AML-193 (cell line): ENCODE measurements at regions not wholly inside any gene's neighbourhood (a gene's known extent, or its start where the extent isn't known, plus 50 kb on each side); places are given as distances from the start of the nearest gene placed in this dataset.
"Not testable (repeated sequence)": the region's sequence is repeated elsewhere in the genome, so short reads cannot be mapped to it uniquely, and the experiment has no call there.

Experiments used
- DNase-seq, 2 experiments: peaks; one replicate each; lab custom pipeline; 2025; lab: John Stamatoyannopoulos, UW

DNA sequence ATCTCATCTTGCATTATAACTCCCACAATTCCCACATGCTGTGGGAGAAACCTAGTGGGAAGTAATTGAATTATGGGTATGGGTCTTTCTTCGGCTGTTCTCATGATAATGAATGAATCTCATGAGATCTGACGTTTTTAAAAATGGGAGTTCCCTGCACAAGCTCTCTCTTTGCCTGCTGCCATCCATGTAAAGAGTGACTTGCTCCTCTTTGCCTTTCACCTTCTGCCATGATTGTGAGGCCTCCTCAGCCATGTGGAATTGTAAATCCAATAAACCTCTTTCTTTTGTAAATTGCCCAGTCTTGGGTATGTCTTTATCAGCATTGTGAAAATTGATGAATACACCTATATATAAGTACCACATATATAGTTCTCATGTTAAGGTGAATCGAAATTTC lies 961.7 kb upstream of the COX7C start:
- DNase-seq, result no peak

DNA sequence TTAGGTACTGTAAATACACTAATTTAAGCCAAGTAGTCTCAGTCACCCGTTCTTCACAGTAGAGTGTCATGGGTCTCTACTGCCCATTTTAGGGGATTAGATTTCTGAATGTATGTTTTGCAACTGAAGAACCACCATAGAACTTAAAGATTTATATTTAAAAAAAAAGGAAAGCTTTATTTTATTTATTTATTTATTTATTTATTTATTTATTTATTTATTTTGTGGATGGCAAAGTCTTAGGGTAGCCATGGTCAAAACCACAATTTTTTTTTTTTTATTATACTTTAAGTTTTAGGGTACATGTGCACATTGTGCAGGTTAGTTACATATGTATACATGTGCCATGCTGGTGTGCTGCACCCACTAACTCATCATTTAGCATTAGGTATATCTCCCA lies 960.4 kb upstream of the COX7C start:
- not testable (repeated sequence) for DNase-seq

DNA sequence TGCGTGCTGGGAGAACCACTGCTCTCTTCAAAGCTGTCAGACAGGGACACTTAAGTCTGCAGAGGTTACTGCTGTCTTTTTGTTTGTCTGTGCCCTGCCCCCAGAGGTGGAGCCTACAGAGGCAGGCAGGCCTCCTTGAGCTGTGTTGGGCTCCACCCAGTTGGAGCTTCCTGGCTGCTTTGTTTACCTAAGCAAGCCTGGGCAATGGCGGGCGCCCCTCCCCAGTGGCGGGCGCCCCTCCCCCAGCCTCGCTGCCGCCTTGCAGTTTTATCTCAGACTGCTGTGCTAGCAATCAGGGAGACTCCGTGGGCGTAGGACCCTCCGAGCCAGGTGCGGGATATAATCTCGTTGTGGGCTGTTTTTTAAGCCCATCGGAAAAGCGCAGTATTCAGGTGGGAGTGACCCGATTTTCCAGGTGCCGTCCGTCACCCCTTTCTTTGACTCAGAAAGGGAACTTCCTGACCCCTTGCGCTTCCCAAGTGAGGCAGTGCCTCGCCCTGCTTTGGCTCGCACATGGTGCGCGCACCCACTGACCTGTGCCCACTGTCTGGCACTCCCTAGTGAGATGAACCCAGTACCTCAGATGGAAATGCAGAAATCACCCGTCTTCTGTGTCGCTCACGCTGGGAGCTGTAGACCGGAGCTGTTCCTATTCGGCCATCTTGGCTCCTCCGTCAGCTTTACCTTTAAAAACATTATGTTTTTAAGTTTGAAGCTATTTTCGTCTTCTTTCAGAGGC lies 954.6 kb upstream of the COX7C start:
- DNase-seq, result not testable (repeated sequence)

DNA sequence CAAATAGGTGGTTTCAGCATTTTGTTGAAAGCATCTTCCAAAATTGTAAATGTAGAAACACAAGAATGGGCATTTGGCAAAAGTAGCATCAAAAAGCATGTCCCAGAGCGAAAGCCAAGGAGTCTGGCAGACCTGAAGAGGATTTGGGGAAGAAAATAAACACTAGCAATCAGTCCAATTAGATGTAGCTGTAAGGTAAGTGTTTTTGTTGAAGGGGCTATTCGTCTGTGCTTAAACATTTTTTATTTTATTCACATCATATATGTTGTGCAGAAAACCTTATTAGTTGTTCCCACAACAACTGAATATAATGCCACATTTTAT lies 954.1 kb upstream of the COX7C start:
- no peak for DNase-seq

DNA sequence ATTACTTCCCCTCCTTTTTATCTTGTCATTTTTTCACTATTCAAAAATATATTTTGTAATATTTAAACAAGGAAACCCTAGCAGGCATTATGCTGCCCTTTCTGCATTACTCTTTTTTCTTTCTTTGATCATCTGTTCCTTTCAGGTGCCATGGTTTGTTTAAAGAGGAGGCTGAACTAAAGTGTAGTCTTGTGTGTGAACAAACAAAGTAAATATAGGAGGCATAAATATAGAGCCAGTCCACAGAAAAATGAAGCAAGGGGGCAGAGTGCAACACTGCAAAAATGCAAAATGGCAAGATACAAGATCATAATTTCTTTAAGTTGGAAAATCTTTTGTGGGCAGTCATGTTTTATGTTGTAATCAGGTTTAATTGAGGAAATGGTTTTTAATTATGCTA lies 947.3 kb upstream of the COX7C start:
- DNase-seq, result no peak

DNA sequence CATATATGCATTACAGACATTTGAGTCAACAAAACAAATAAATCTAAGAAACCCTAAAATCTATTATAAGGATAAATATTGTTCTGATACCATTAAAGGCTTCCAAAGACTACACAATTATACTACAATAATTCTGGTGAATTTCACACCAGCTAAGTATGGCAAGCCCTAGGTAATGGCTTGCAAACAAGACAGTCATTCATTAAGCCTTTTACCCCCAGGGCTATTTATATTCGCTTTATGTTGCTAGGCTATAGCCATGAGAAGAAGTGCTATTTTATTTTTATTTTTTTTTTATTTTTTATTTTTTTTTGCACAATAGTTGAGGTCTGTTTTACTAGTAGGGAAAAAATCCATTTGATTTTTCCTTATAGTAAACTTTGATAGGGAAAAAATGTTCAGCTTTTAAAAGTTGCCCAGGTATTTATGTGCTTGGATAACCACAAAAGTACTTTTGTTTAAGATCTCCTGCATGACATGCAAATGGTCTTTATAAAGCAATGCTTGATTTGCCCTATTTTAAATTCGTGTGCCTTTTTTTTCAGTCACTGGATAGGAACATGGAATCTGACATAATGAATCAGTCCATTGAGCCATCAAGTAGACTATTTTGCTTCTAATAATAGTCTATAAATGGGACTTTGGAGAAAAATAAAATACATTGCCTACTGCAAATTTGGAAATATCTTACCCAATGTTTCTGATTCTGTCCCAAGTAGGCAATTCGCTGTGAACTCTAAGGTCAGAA lies 946.3 kb upstream of the COX7C start:
- no peak for DNase-seq

DNA sequence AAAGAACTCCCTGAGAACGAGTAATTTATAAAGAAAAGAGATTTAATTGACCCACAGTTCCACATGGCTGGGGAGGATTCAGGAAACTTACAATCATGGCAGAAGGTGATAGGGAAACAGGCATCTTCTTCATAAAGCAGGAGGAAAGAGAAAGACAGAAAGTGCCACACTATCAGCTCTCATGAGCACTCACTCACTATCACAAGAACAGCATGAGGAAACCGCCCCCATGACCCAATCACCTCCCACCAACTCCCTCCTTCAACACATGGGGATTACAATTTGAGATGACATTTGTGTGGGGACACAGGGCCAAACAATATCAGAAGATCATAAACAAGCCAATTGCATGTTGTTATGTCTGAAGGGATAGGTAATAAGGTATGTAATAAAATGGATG lies 935.9 kb upstream of the COX7C start:
- no peak for DNase-seq

DNA sequence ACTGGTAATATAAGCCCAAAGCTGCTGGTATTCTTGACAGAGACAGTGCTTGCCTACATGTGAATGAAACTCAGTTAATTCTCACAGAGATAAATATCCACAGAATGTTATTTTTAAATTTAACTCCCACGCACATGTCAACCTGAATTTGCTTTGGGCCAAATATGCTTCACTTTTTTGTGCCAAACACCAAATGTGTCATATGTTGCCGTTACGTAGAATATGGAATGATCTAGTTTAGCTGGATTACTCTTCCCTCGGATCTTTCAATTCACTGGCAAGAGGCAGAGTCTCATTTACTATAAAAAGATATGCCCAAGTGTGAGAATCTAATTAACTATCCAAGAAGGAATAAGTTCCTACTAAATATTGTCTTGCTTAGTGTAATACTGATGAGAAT lies 933.4 kb upstream of the COX7C start:
- DNase-seq, result no peak

DNA sequence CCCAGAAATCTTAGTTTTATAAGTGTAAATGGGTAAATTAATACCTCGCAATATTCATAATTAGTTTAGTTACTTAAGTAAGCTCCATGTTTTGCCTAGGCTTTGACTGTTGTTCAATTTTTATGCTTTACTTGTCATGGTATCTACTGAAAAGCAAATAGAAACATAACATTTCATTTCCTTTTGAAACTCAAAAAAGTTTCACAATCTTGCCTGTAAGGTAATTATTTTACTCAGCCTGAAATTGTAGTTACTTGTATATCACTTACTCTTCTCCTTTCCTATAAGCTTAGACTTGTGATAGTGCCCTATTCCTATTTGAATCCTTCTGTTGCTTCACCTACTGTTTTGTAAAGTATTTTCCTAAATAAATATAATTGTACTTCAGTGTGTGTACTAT lies 914.4 kb upstream of the COX7C start:
- no peak for DNase-seq

DNA sequence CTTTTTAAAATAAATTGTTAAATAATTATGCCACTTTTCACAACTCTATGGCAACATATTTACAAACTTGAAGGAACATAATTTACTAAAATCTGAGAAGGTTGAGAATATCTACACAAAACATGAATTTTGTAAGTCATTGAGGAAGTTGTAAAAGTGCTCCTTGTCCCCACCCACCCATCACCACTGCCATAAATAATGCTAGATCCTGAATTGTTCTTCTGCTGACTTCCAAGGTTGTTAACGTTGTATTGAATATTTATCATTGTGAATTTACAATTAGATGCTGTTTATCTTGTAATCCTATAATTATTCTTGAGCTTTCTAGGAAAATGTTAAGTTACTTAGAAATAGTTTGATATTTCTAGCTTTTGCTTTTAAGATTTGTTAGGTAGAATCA lies 908.0 kb upstream of the COX7C start:
- DNase-seq, result no peak

DNA sequence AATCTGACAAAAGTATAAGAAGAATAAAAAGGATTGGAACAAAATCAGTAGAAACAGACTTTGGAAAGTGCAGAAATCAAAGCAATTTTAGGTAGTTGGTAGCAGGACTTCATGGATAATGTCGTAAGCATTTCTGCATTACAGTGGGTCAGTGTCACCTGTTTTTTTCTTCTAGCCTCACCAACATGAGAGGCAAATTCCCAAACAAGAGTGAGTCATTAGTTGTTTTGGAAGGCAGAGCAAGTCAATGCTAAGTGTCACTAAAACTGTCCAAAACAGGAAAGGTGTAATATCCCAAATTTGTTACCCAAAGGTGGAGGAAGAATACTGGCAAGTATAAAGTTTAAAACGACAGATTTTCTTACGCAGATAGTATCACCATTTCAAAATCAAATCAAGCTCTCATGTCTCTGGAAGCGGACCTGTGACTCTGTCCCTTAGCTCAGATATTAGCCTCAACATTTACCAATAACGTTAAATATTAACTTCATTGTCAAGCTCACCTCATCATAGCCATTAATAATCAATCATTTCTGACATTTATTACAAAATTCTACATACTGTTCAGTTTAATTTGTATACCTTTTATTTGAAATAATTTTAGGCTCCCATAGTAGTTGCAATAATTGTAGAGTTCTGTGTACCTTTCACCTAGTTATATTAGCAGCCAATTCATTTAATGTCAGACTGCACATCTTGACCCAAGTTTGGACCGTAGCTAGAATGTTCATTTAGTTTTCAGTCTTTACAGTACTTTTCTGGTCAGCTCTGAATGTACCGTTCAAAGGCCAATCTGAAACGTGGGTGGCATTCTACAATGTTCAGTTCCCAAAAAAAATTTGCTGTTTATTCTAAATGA lies 901.2 kb upstream of the COX7C start:
- DNase-seq, result no peak

DNA sequence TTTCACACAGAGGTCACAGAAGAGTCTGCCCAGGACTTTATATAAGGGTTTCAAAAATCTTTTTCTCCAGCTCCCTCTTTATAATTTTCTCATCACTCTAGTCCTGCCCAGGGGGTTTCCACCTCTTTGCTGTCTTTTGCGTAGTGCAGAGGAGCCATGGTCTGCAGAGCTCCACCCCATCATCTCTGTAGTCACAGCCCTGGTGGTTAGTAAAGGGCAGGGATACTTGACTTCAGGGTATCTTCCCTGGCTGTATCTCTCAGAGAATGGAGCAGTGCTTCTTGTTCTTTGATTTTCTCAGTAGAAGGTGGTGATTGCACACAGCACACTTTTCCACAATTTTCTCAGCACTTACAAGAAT lies 900.6 kb upstream of the COX7C start:
- no peak for DNase-seq

DNA sequence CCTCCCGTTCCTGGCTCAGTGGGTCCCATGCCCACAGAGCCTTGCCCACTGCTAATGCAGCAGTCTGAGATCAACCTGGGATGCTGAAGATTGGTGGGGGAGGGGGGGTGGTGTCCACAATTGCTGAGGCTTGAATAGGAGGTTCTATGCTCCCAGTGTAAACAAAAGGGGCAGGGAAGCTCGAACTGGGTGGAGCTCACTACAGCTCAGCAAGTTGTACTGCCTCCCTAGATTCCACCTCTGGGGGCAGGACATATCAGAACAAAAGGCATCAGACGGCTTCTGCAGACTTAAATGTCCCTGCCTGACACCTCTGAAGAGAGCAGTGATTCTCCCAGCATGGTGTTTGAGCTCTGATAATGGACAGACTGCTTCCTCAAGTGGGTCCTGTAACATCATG lies 885.6 kb upstream of the COX7C start:
- no peak for DNase-seq

DNA sequence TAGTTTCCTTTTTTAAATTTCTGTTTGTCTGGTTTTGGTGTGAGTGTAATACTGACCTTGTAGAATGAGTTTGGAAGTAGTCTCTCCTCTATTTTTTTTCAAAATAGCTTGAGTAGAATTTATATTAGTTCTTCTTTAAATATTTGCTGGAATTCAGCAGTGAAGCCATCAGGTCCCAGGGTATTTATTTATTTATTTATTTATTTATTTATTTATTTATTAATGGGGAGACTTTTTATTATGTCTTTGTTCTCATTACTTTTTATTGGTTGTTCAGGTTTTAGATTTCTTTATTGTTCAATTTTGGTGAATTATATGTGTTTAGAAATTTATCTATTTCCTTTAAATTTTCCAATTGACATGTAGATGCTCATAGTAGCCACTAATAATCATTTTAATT lies 875.8 kb upstream of the COX7C start:
- DNase-seq, result no peak

DNA sequence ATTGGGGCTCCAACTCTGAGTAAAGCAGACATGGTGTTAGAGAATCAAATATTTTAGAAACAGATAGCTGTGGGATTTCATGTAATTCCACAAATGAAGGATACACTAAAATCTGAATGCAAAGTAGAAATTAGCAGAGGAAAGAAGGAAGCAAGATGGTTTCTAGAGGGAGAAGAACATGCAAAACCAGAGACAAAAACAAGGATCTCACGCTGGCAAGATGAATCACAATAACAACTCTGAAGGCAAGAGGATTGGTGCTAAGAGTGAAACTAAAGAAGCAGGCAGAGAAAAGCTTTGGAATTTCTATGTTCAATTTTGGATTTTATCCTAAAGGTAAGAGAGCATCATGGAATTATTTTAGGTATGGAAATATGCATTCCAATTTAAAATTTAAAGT lies 857.2 kb upstream of the COX7C start:
- no peak for DNase-seq

DNA sequence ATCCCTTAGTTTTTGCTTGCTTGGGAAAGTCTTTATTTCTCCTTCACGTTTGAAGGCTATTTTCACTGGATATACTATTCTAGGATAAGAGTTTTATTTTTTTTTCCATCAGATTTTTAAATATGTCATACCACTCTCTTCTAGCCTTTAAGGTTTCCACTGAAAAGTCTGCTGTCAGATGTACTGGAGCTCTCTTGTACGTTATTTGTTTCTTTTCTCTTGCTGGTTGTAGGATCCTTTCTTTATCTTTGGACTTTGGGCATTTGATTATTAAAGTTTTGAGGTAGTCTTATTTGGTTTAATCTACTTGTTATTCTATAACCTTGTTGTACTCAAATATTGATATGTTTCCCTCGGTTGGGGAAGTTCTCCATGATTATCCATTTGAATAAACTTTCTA lies 848.4 kb upstream of the COX7C start:
- DNase-seq, result no peak

DNA sequence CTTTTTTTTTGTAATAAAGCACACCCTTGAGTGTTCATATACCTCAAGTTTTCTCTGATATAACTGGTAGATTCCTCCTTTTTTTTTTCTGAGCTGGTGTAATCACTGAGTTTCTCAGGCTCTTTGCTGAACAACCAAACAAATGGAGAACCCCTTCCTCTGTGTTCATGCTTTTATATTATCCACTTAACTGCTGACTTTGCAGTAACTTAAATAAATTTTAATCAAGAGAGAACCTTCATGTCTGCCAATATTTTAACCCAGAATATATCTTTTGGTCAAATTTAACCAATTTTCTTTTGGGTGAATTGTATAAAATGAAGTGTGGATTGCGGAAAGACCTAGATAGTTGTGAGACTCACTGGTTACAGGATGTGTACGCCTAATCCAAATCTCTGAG lies 833.0 kb upstream of the COX7C start:
- DNase-seq, result no peak

DNA sequence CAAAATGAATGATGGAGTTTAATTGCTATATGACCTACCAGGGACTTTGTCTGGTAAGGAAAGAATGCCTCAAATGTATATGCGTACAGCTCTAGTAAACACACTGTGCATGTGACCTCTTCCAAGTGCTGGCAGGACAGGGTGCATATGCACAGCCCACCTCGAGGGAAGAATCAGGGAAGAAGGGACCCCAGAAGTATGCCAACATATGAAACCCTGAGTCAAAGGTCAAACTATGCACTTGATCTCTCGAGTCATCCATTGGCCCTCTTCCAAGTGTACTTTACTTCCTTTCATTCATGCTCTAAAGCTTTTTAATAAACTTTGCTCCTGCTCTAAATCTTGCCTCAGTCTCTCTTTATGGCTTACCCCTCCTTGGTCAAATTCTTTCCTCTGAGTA lies 804.6 kb upstream of the COX7C start:
- DNase-seq, result no peak

DNA sequence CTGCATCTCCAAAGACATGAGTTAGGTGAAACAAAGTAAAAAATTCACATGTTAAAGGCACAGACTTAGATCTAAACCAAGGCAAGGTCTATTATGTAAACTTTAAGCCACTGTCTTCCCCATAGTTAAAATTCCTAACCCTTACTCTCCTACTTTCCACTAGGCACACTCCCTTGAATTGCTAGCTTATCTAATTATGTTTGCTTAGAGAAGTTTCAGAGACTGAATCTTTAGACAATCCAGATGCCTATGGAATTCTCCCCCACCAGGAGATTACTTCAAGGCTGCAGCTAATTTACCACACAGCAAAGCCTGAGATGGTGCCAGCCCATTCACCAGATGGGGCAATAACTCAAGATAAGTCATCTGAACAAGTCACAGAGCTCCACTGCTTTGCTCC lies 803.1 kb upstream of the COX7C start:
- DNase-seq, result no peak

DNA sequence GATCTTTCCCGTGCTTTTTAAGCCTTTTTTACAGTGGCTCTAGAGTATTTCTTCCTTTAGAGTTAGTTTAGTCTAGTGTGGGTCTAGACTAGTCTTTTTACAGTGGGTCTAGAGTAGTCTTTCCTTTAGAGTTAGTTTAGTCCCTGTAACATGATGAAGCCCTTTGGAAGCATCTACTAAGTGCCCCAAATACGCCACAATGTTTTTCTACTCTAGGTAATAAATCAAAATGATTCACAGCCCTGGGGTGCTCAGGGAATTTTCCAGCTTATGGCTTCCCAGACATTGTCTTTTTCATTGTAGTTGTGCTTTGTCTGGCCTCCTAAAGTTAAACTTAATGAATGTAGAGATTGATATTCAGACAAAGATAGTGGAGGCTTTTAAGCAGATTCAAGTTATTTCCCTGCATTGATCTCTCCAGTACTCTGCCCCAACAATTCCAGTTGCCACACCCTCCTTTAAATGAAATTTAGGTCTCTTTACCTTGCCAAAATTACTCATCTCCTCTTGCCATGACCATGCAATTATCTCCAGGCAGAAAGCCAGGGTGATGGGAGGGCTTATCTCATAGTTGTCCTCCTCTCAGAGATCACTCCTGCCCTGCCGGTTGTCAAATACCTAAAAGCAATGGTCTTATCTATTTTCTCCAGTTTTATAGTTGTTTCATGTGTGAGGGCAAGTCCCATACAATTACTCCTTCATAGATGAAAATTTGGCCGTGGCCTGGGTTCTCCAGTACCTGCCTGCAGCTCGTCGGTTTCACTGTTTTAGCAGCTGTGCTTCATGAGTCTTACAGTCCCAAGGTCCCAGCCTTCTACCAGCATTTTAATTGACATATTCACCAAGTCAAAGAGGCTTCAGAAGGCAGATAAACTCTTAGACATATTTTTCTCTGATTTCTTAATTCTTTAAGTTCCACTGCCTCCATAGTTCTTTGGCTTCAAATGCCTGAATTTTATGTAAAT lies 794.0 kb upstream of the COX7C start:
- no peak for DNase-seq

DNA sequence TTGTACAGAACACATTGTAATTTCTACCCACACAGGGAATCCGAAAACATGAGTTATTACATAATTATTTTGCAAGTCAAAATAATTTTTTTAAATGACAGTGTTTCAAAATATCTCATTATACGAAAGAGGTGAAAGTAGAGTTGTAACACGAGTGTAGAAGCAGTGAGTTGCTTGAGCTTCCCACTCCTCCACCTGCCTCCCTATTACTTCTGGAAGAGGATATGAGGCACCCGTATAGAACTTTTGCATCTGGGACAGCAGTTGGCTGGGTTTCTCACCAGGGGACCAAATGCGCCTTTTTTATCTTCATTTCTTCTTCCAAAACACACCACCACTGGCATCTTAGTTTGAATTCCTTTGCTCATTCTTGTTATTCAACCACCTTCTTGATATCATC lies 779.0 kb upstream of the COX7C start:
- no peak for DNase-seq

DNA sequence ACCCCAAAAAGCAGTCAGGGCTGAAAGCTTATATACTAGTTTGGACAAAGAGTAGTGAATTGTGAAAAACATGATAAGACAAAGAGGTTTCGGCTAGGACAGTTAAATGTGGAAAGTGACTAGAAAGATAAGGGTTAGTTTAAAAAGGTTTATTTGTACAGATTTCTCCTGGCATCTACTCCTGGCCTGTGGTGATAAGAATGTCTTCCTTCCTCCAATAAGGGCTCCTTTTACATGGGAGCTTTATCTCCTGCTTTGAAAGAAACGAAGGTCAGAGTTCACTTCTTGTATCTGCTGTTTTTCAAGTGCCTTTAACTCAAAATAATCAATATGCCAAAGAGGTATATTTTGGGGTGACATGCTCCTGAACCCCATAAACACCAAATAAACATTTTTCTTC lies 776.1 kb upstream of the COX7C start:
- no peak for DNase-seq
